GM23338 (cell line): ENCODE measurements at regions not wholly inside any gene's neighbourhood (a gene's known extent, or its start where the extent isn't known, plus 50 kb on each side); places are given as distances from the start of the nearest gene placed in this dataset.
"Not testable (repeated sequence)": the region's sequence is repeated elsewhere in the genome, so short reads cannot be mapped to it uniquely, and the experiment has no call there.

Source experiments
- ATAC-seq: fragments of 200-7000 bp; cut with Tn5 transposase; 3 replicates; pipeline ENCODE4 v1.9.1; 2020
- DNase-seq: peaks from one replicate; pipeline ENCODE4 v3.0.0-alpha.2; 2015; ENCODE audit warnings: low spot score
- H2AFZ ChIP-seq: fragments of 200-600 bp; sonication (generic); 2 replicates; pipeline ENCODE4 v1.8.0; 2016; ENCODE audit warnings: antibody characterized with exemption, mild to moderate bottlenecking, moderate library complexity
- H3F3A ChIP-seq: fragments of 200-600 bp; sonication (generic); replicated peaks from 2 replicates; pipeline ENCODE4 v1.8.0; 2017; ENCODE audit warnings: antibody characterized with exemption, mixed run types, low read depth
- H3K27ac ChIP-seq: fragments of 200-600 bp; sonication (generic); 2 replicates; pipeline ENCODE4 v1.6.1; 2016; ENCODE audit warnings: low read depth
- H3K27me3 ChIP-seq: fragments of 200-600 bp; sonication (generic); 2 replicates; pipeline ENCODE4 v1.8.0; 2016; ENCODE audit warnings: mild to moderate bottlenecking, mixed run types, moderate library complexity; ENCODE audit not compliant: insufficient read depth
- H3K36me3 ChIP-seq: fragments of 200-600 bp; sonication (generic); 2 replicates; pipeline ENCODE4 v1.8.0; 2016; ENCODE audit warnings: mild to moderate bottlenecking; ENCODE audit not compliant: insufficient read depth
- H3K4me1 ChIP-seq: fragments of 200-600 bp; sonication (generic); 2 replicates; pipeline ENCODE4 v1.8.0; 2016; ENCODE audit warnings: mild to moderate bottlenecking, moderate library complexity; ENCODE audit not compliant: insufficient read depth
- H3K4me2 ChIP-seq: fragments of 200-600 bp; sonication (generic); 2 replicates; pipeline ENCODE4 v1.7.1; 2017; ENCODE audit warnings: mixed run types
- H3K4me3 ChIP-seq: fragments of 200-600 bp; sonication (generic); 2 replicates; pipeline ENCODE4 v1.6.1; 2016; ENCODE audit warnings: mixed run types
- H3K79me2 ChIP-seq: fragments of 200-600 bp; sonication (generic); replicated peaks from 2 replicates; pipeline ENCODE4 v1.8.0; 2017; ENCODE audit warnings: mild to moderate bottlenecking; ENCODE audit not compliant: insufficient read depth
- H3K9me2 ChIP-seq: fragments of 200-600 bp; sonication (generic); 2 replicates; pipeline ENCODE4 v1.8.0; 2017; ENCODE audit not compliant: insufficient read depth
- H4K20me1 ChIP-seq: fragments of 200-600 bp; sonication (generic); replicated peaks from 2 replicates; pipeline ENCODE4 v1.8.0; 2017; ENCODE audit warnings: mild to moderate bottlenecking; ENCODE audit not compliant: insufficient read depth
- H3K27ac Mint-ChIP-seq: 2 replicates; pipeline ENCODE4 v1.8.0; 2020; ENCODE audit warnings: inconsistent platforms, mild to moderate bottlenecking, moderate library complexity, mixed read lengths
- H3K27me3 Mint-ChIP-seq: 3 replicates; pipeline ENCODE4 v1.8.0; 2022; ENCODE audit warnings: low read depth, mild to moderate bottlenecking, moderate library complexity, mixed read lengths, inconsistent platforms; ENCODE audit not compliant: insufficient read depth, poor library complexity
- H3K36me3 Mint-ChIP-seq: 3 replicates; pipeline ENCODE4 v1.8.0; 2021; ENCODE audit warnings: low read depth, mild to moderate bottlenecking, inconsistent platforms, moderate library complexity, mixed read lengths
- H3K4me1 Mint-ChIP-seq: 3 replicates; pipeline ENCODE4 v1.8.0; 2020; ENCODE audit warnings: mild to moderate bottlenecking, inconsistent platforms, mixed read lengths
- H3K4me3 Mint-ChIP-seq: 3 replicates; pipeline ENCODE4 v1.8.0; 2021; ENCODE audit warnings: moderate library complexity, mild to moderate bottlenecking, inconsistent platforms, mixed read lengths
- H3K9me3 Mint-ChIP-seq: 3 replicates; pipeline ENCODE4 v1.8.0; 2020; ENCODE audit warnings: moderate library complexity, mild to moderate bottlenecking, inconsistent platforms, mixed read lengths
- EZH2 ChIP-seq: fragments of 200-600 bp; sonication (generic); IDR thresholded peaks from one replicate; pipeline ENCODE4 v1.8.0; 2017; ENCODE audit warnings: antibody characterized with exemption, mild to moderate bottlenecking, low read depth; ENCODE audit not compliant: unreplicated experiment
- POLR2AphosphoS5 ChIP-seq: IDR thresholded peaks from 2 replicates; pipeline ENCODE4 v1.6.1; 2016; ENCODE audit warnings: antibody characterized with exemption, low read depth
- ZNF114 ChIP-seq: fragments of 250-450 bp; sonication (Bioruptor Pico); IDR thresholded peaks from 2 replicates; pipeline ENCODE4 v1.5.0; 2020; ENCODE audit warnings: mild to moderate bottlenecking, moderate library complexity
- ZNF331 ChIP-seq: fragments of 250-450 bp; sonication (Bioruptor Pico); IDR thresholded peaks from 2 replicates; pipeline ENCODE4 v1.5.0; 2020; ENCODE audit warnings: low read depth, mild to moderate bottlenecking, moderate library complexity
- ZNF462 ChIP-seq: fragments of 250-450 bp; sonication (Bioruptor Pico); IDR thresholded peaks from 2 replicates; pipeline ENCODE4 v1.5.0; 2020; ENCODE audit warnings: mild to moderate bottlenecking, moderate library complexity

- ATAC-seq (no peak), DNase-seq (no peak)
- H3K9me3 Mint-ChIP-seq = no peaks in the 10 kb centered on the region
- H3K36me3 Mint-ChIP-seq = no peaks in the 10 kb centered on the region
- no peak for TF ChIP-seq ZNF331
- no peak for TF ChIP-seq EZH2
- TF ChIP-seq ZNF114 = no peak
- no peak for TF ChIP-seq ZNF462
- Histone ChIP-seq H3K27me3 (no peaks in the 10 kb centered on the region), H3K27ac (no peak overlapping the region), H3K79me2 (no peaks in the 10 kb centered on the region), H3K9me2 (peaks cover 12% of the 10 kb centered on the region; the same call in 1 of the 2 replicates), H3K36me3 (no peaks in the 10 kb centered on the region), H3K4me2 (no peak overlapping the region), H3K4me3 (no peak overlapping the region), H2AFZ (peak overlapping the region; percentile 47; the same call in 1 of the 2 replicates), H3K4me1 (no peaks in the 10 kb centered on the region), H4K20me1 (no peaks in the 10 kb centered on the region), H3F3A (no peaks in the 10 kb centered on the region)
- no peaks in the 10 kb centered on the region for H3K4me1 Mint-ChIP-seq
- no peak overlapping the region for H3K4me3 Mint-ChIP-seq
- no peaks in the 10 kb centered on the region for H3K27me3 Mint-ChIP-seq
- H3K27ac Mint-ChIP-seq = no peak overlapping the region
Measured at GRCh38 chr1:115156826-115157468, 67.6 kb upstream of the TSPAN2 start.

GRCh38 chr1:115153966-115154557 is 64.8 kb upstream of the TSPAN2 start:
- H4K20me1 ChIP-seq = no peaks in the 10 kb centered on the region
- Mint-ChIP-seq H3K4me1 (no peaks in the 10 kb centered on the region), H3K36me3 (no peaks in the 10 kb centered on the region), H3K4me3 (no peak overlapping the region), H3K9me3 (no peaks in the 10 kb centered on the region; the same call in 2 of the 3 replicates), H3K27me3 (no peaks in the 10 kb centered on the region), H3K27ac (no peak overlapping the region)
- H2AFZ ChIP-seq = no peak overlapping the region
- no peak overlapping the region for H3K4me3 ChIP-seq
- no peaks in the 10 kb centered on the region for H3K36me3 ChIP-seq
- H3K4me1 ChIP-seq = no peaks in the 10 kb centered on the region
- no peaks in the 10 kb centered on the region for H3K79me2 ChIP-seq
- TF ChIP-seq POLR2AphosphoS5 = no peak
- no peak overlapping the region for H3K4me2 ChIP-seq
- ATAC-seq (no peak), DNase-seq (no peak)
- no peak overlapping the region for H3K27ac ChIP-seq
- H3K27me3 ChIP-seq = no peaks in the 10 kb centered on the region
- H3F3A ChIP-seq = no peaks in the 10 kb centered on the region
- peaks cover 9% of the 10 kb centered on the region; the same call in 1 of the 2 replicates for H3K9me2 ChIP-seq

GRCh38 chr1:115147928-115148327 is 58.6 kb upstream of the TSPAN2 start:
- H3K4me1 Mint-ChIP-seq, H3K36me3 Mint-ChIP-seq, H3K79me2 ChIP-seq, H3F3A ChIP-seq, ATAC-seq, H4K20me1 ChIP-seq, H3K27me3 Mint-ChIP-seq, H3K36me3 ChIP-seq, H3K27me3 ChIP-seq, H3K9me2 ChIP-seq, DNase-seq, H3K27ac ChIP-seq, H3K4me1 ChIP-seq, H3K9me3 Mint-ChIP-seq: not testable (repeated sequence)
- Mint-ChIP-seq H3K4me3 (peak overlapping the region; percentile 83), H3K27ac (peak overlapping the region; percentile 88; the same call in 1 of the 2 replicates)
- Histone ChIP-seq H2AFZ (peak overlapping the region; percentile 93), H3K4me3 (peak overlapping the region; percentile 66), H3K4me2 (peak overlapping the region; percentile 81)
